Nephron (organoid): ENCODE measurements at regions not wholly inside any gene's neighbourhood (a gene's known extent, or its start where the extent isn't known, plus 50 kb on each side); places are given as distances from the start of the nearest gene placed in this dataset.
A peak's percentile ranks its signal among the peaks of the same experiment; 100 is the strongest.
"Not testable (repeated sequence)": the region's sequence is repeated elsewhere in the genome, so short reads cannot be mapped to it uniquely, and the experiment has no call there.

Experiments
- H3K27ac Mint-ChIP-seq, 3 experiments: 2 replicates each; pipeline ENCODE4 v1.8.0; 2020; ENCODE audit warnings: mixed read lengths in 3 of 3, mild to moderate bottlenecking in 2 of 3, moderate library complexity in 1 of 3
- H3K27me3 Mint-ChIP-seq: 2 replicates; pipeline ENCODE4 v1.8.0; 2021; ENCODE audit warnings: low read depth, mild to moderate bottlenecking, moderate library complexity, mixed read lengths
- H3K36me3 Mint-ChIP-seq: 2 replicates; pipeline ENCODE4 v1.8.0; 2020; ENCODE audit warnings: low read depth, mixed read lengths
- H3K4me1 Mint-ChIP-seq: 2 replicates; pipeline ENCODE4 v1.8.0; 2020; ENCODE audit warnings: mixed read lengths
- H3K4me3 Mint-ChIP-seq, 3 experiments: 2 replicates each; pipeline ENCODE4 v1.8.0; 2020; ENCODE audit warnings: mild to moderate bottlenecking in 3 of 3, mixed read lengths in 3 of 3, moderate library complexity in 2 of 3
- H3K9me3 Mint-ChIP-seq: 2 replicates; pipeline ENCODE4 v1.8.0; 2020; ENCODE audit warnings: mixed read lengths
- CTCF ChIP-seq, 3 experiments: fragments of 200-600 bp; sonication (generic); IDR thresholded peaks; one replicate each; pipeline ENCODE4 v1.5.0; 2021; ENCODE audit warnings: antibody characterized with exemption in 3 of 3; ENCODE audit not compliant: unreplicated experiment in 3 of 3

DNA sequence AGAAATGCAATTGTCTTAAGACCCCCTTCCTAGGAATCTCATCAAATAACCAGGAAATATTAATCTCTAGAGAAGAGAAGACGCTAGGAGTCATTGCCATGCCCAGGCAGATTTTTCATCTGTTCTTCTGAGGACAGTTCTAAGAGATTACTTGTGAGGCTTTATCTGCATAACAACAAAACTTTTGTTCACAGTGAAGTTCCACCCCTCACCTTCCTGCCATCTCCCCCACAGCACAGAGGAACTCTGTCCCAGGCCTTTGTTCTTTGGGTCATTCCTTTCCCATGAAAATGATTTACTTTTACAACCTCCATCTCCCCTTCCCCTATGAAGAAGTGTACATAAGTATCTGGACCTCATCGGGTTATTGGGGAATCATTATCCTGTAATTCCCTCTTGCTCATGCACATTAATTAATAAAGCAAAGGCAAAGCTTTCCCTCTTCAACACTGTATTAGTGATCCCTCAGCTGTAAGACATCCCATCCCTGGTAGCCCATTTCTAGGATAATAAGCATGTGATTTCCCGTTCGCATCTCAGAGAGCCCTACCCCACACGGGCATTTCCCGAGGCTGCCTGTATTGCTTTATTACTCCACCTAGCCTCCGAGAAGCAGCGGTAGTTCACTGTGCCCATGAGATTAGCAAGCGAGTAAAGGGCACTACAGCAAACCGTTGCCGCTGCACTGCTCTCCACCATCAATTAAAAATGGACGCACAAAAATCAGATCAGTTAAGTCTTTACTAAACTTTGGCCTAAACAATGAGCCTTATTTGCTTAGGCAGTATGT is 384.4 kb upstream of the CAMK1G start:
- Mint-ChIP-seq H3K4me3 (no peak overlapping the region), H3K27me3 (peaks cover 14% of the 10 kb centered on the region), H3K4me1 (peaks cover 6% of the 10 kb centered on the region), H3K27ac (no peak overlapping the region), H3K36me3 (peaks cover 9% of the 10 kb centered on the region), H3K9me3 (peaks cover 28% of the 10 kb centered on the region)
- TF ChIP-seq CTCF (IDR thresholded peaks at IDR 0.05; ENCODE audit: unreplicated experiment in 3 of 3) = no peak

GRCh38 chr1:209199822-209200221 is 383.7 kb upstream of the CAMK1G start:
- peaks cover 9% of the 10 kb centered on the region for H3K36me3 Mint-ChIP-seq
- H3K27ac Mint-ChIP-seq = peak overlapping the region in 1 of 3 experiments; percentile 26
- H3K9me3 Mint-ChIP-seq = peaks cover 28% of the 10 kb centered on the region
- peaks cover 6% of the 10 kb centered on the region for H3K4me1 Mint-ChIP-seq
- H3K27me3 Mint-ChIP-seq = peaks cover 16% of the 10 kb centered on the region
- no peak for TF ChIP-seq CTCF (IDR thresholded peaks at IDR 0.05; ENCODE audit: unreplicated experiment in 3 of 3)
- peak overlapping the region in 1 of 3 experiments; percentile 18 for H3K4me3 Mint-ChIP-seq

GRCh38 chr1:209202321-209202720 is 381.2 kb upstream of the CAMK1G start:
- H3K27ac Mint-ChIP-seq, H3K4me3 Mint-ChIP-seq, H3K36me3 Mint-ChIP-seq, H3K9me3 Mint-ChIP-seq: not testable (repeated sequence)
- peaks cover 12% of the 10 kb centered on the region for H3K4me1 Mint-ChIP-seq
- H3K27me3 Mint-ChIP-seq = peaks cover 36% of the 10 kb centered on the region

DNA sequence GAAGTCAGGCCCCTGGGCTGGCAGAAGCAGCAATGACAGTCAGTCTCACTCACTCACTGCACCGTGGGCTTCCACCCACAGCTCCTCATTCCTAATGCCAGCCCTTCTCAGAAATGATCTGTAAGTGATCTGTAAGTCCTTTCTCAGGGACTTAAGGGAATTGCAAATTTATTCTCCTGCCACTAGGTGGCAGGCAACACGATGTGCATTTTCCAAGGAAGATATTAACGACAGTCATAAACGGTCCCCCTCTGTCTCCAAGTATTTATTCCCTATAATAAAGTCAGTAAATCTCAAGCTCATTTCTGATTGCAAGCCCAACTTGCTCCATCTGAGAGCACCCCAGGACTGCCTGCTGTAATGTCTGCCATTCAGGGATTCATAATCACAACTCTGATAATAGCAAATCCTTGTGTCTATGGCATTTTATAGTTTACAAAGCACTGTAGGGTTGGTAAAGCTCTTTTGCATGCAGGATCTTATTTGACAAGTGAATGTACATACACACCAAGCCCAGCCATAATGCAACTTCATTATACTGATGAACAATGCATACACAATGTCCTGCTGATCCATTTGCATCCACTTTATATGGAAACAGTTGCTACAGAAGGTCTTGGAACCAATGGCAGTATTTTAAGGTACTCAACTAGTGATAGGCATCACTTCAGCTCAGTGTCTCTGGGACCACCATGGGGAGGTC is 380.5 kb upstream of the CAMK1G start:
- peaks cover 19% of the 10 kb centered on the region for H3K4me1 Mint-ChIP-seq
- H3K27ac Mint-ChIP-seq = no peak overlapping the region
- H3K27me3 Mint-ChIP-seq = peaks cover 42% of the 10 kb centered on the region
- H3K9me3 Mint-ChIP-seq = peaks cover 6% of the 10 kb centered on the region
- TF ChIP-seq CTCF (IDR thresholded peaks at IDR 0.05; ENCODE audit: unreplicated experiment in 3 of 3) = peak; percentile 71 to 76 (median 75)
- no peak overlapping the region for H3K4me3 Mint-ChIP-seq
- H3K36me3 Mint-ChIP-seq = no peaks in the 10 kb centered on the region

- H3K4me3 Mint-ChIP-seq = no peak overlapping the region
- H3K4me1 Mint-ChIP-seq = peaks cover 19% of the 10 kb centered on the region
- peaks cover 3% of the 10 kb centered on the region for H3K9me3 Mint-ChIP-seq
- no peak overlapping the region for H3K27ac Mint-ChIP-seq
- no peak for TF ChIP-seq CTCF (IDR thresholded peaks at IDR 0.05; ENCODE audit: unreplicated experiment in 3 of 3)
- H3K27me3 Mint-ChIP-seq = peaks cover 48% of the 10 kb centered on the region
- no peaks in the 10 kb centered on the region for H3K36me3 Mint-ChIP-seq
Measured at GRCh38 chr1:209203533-209203895, 380.0 kb upstream of the CAMK1G start.

DNA sequence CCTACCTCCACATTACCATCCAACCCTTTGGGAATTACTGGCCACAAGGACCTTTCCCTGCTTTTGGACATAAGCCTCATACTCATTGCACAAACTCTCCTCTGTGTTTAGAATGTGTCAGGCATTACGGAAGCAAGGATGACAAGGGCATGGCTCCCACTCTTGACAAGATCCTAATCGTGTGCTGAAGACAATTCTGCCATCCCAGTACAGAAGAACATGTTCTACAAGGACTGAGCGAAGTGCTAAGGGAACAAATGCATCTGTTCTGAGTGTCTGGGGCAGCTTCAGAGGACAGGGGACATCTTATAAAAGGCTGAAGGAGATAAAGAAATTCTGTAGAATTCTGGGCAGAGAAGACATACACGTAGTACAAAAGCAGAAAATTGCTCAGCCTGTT is 378.5 kb upstream of the CAMK1G start:
- peaks cover 15% of the 10 kb centered on the region for H3K4me1 Mint-ChIP-seq
- TF ChIP-seq CTCF (IDR thresholded peaks at IDR 0.05; ENCODE audit: unreplicated experiment in 3 of 3) = no peak
- H3K4me3 Mint-ChIP-seq = no peak overlapping the region
- no peaks in the 10 kb centered on the region for H3K9me3 Mint-ChIP-seq
- peaks cover 50% of the 10 kb centered on the region for H3K27me3 Mint-ChIP-seq
- no peak overlapping the region for H3K27ac Mint-ChIP-seq
- no peaks in the 10 kb centered on the region for H3K36me3 Mint-ChIP-seq
